ENCODE measurements at regions not wholly inside any gene's neighbourhood (a gene's known extent, or its start where the extent isn't known, plus 50 kb on each side); places are given as distances from the start of the nearest gene placed in this dataset.

GRCh38 chr3:79871656-79872055 lies 103.9 kb upstream of the ROBO1 start:
- POLR2A ChIA-PET, result no interaction called here
- TF ChIP-seq CTCF (IDR thresholded peaks at IDR 0.05; ENCODE audit: control extremely low read depth, extremely low read depth, low read depth, missing control alignments), result no peak
- CTCF ChIA-PET, result interaction anchor here (1.0 kb wide), 1 partner anchor 11 kb away, joined by 3 read pairs; no protein-coding TSS in a partner anchor
- no peak for DNase-seq (ENCODE audit: extremely low spot score)

- ChIA-PET POLR2A (no interaction called here), CTCF (interaction anchor here (0.7 kb wide), 1 partner anchor 273 kb away, joined by 3 read pairs; no protein-coding TSS in a partner anchor)
- TF ChIP-seq CTCF (IDR thresholded peaks at IDR 0.05; ENCODE audit: control extremely low read depth, extremely low read depth, low read depth, missing control alignments), result no peak
- DNase-seq (ENCODE audit: extremely low spot score), result no peak
These were observed 102.5 kb upstream of the ROBO1 start for GRCh38 chr3:79870313-79870620.

- TF ChIP-seq CTCF (IDR thresholded peaks at IDR 0.05; ENCODE audit: control extremely low read depth, extremely low read depth, low read depth, missing control alignments), result no peak
- ChIA-PET CTCF (interaction anchor here (0.7 kb wide), 1 partner anchor 273 kb away, joined by 3 read pairs; no protein-coding TSS in a partner anchor), POLR2A (no interaction called here)
- no peak for DNase-seq (ENCODE audit: extremely low spot score)
These were observed 101.9 kb upstream of the ROBO1 start for GRCh38 chr3:79869461-79870312.

- TF ChIP-seq CTCF (IDR thresholded peaks at IDR 0.05; ENCODE audit: control extremely low read depth, extremely low read depth, low read depth, missing control alignments), result no peak
- DNase-seq (ENCODE audit: extremely low spot score), result no peak
- ChIA-PET POLR2A (no interaction called here), CTCF (no interaction called here)
These were observed 98.4 kb upstream of the ROBO1 start for GRCh38 chr3:79866162-79866561.

GRCh38 chr3:79864077-79864476 lies 96.3 kb upstream of the ROBO1 start:
- ChIA-PET POLR2A (no interaction called here), CTCF (no interaction called here)
- no peak for TF ChIP-seq CTCF (IDR thresholded peaks at IDR 0.05; ENCODE audit: control extremely low read depth, extremely low read depth, low read depth, missing control alignments)
- no peak for DNase-seq (ENCODE audit: extremely low spot score)

- POLR2A ChIA-PET, result no interaction called here
- no peak for DNase-seq (ENCODE audit: extremely low spot score)
- CTCF ChIA-PET, result no interaction called here
- TF ChIP-seq CTCF (IDR thresholded peaks at IDR 0.05; ENCODE audit: control extremely low read depth, extremely low read depth, low read depth, missing control alignments), result no peak
These were observed 81.1 kb upstream of the ROBO1 start for GRCh38 chr3:79848876-79849275.
